Vagina (tissue), 2 donors: ENCODE measurements at regions not wholly inside any gene's neighbourhood (a gene's known extent, or its start where the extent isn't known, plus 50 kb on each side); places are given as distances from the start of the nearest gene placed in this dataset.
"Not testable (repeated sequence)": the region's sequence is repeated elsewhere in the genome, so short reads cannot be mapped to it uniquely, and the experiment has no call there.

Experiments
- DNase-seq, 2 donors: peaks; one replicate each; pipeline ENCODE4 v3.0.0-alpha.2; 2017; ENCODE audit errors: extremely low spot score in 2 of 2
- H3K27ac ChIP-seq: fragments of 200-600 bp; sonication (generic); one replicate; pipeline ENCODE4 v1.5.1; 2019
- H3K27me3 ChIP-seq: fragments of 200-600 bp; sonication (generic); one replicate; pipeline ENCODE4 v1.5.1; 2019
- H3K36me3 ChIP-seq, 2 donors: fragments of 200-600 bp; sonication (generic); one replicate each; pipeline ENCODE4 v1.5.1; 2017 to 2019
- H3K4me1 ChIP-seq: fragments of 200-600 bp; sonication (generic); one replicate; pipeline ENCODE4 v1.5.1; 2019
- H3K4me3 ChIP-seq, 2 donors: fragments of 200-600 bp; sonication (generic); 1 replicate in 1 of 2; 2 replicates in 1 of 2; pipeline ENCODE4 v1.5.1; 2016 to 2019
- H3K9me3 ChIP-seq: fragments of 200-600 bp; sonication (generic); one replicate; pipeline ENCODE4 v1.5.1; 2019
- CTCF ChIP-seq, 3 experiments: fragments of 450-650 bp in 2 of 3; fragments of 200-600 bp in 1 of 3; sonication (generic) in 1 of 3; IDR thresholded peaks; one replicate each; pipeline ENCODE4 v1.5.1; 2017 to 2019; ENCODE audit warnings: antibody characterized with exemption in 3 of 3, mild to moderate bottlenecking in 2 of 3, moderate library complexity in 2 of 3
- POLR2A ChIP-seq, 2 donors: fragments of 450-650 bp; IDR thresholded peaks; one replicate each; pipeline ENCODE4 v1.6.1; 2017; ENCODE audit warnings: antibody characterized with exemption in 2 of 2, mild to moderate bottlenecking in 2 of 2, moderate library complexity in 2 of 2
- POLR2AphosphoS5 ChIP-seq, 2 donors: sonication (generic); formaldehyde crosslinking; IDR thresholded peaks; one replicate each; pipeline ENCODE4 v1.9.0; 2017; ENCODE audit warnings: antibody characterized with exemption in 2 of 2, mild to moderate bottlenecking in 2 of 2, low read depth in 1 of 2; ENCODE audit not compliant: insufficient read depth in 1 of 2
- intact Hi-C: fragments of 100-400 bp; cut with DNase I; formaldehyde crosslinking; loops from one replicate; pipeline ENCODE4 v1.15.1; 2023

GRCh38 chr6:112939563-112939962 lies 592.4 kb downstream of the RFPL4B start:
- H3K27ac ChIP-seq: no peak overlapping the region
- no peaks in the 10 kb centered on the region for H3K9me3 ChIP-seq
- TF ChIP-seq CTCF (IDR thresholded peaks at IDR 0.05): no peak
- no peak for TF ChIP-seq POLR2A (IDR thresholded peaks at IDR 0.05)
- TF ChIP-seq POLR2AphosphoS5 (IDR thresholded peaks at IDR 0.05; ENCODE audit: insufficient read depth in 1 of 2, low read depth in 1 of 2): no peak
- DNase-seq: no peak
- H3K4me3 ChIP-seq: no peak overlapping the region
- intact Hi-C loops: no loop called here
- H3K36me3 ChIP-seq: no peaks in the 10 kb centered on the region
- no peaks in the 10 kb centered on the region for H3K27me3 ChIP-seq
- no peaks in the 10 kb centered on the region for H3K4me1 ChIP-seq

- no peak overlapping the region for H3K4me3 ChIP-seq
- no peaks in the 10 kb centered on the region for H3K9me3 ChIP-seq
- no peak for DNase-seq
- H3K4me1 ChIP-seq: no peaks in the 10 kb centered on the region
- intact Hi-C loops: no loop called here
- TF ChIP-seq POLR2AphosphoS5 (IDR thresholded peaks at IDR 0.05; ENCODE audit: insufficient read depth in 1 of 2, low read depth in 1 of 2): no peak
- TF ChIP-seq POLR2A (IDR thresholded peaks at IDR 0.05): no peak
- TF ChIP-seq CTCF (IDR thresholded peaks at IDR 0.05): no peak
- H3K27me3 ChIP-seq: no peaks in the 10 kb centered on the region
- no peak overlapping the region for H3K27ac ChIP-seq
- no peaks in the 10 kb centered on the region for H3K36me3 ChIP-seq
These were observed 594.5 kb downstream of the RFPL4B start for GRCh38 chr6:112941613-112942012.

GRCh38 chr6:112946051-112946450 lies 598.9 kb downstream of the RFPL4B start:
- no peak for TF ChIP-seq POLR2AphosphoS5 (IDR thresholded peaks at IDR 0.05; ENCODE audit: insufficient read depth in 1 of 2, low read depth in 1 of 2)
- TF ChIP-seq CTCF (IDR thresholded peaks at IDR 0.05): no peak
- no peak for TF ChIP-seq POLR2A (IDR thresholded peaks at IDR 0.05)
- DNase-seq: no peak
- no peaks in the 10 kb centered on the region for H3K36me3 ChIP-seq
- H3K4me3 ChIP-seq: no peak overlapping the region
- no peaks in the 10 kb centered on the region for H3K4me1 ChIP-seq
- intact Hi-C loops: no loop called here
- no peak overlapping the region for H3K27ac ChIP-seq
- no peaks in the 10 kb centered on the region for H3K27me3 ChIP-seq
- no peaks in the 10 kb centered on the region for H3K9me3 ChIP-seq

GRCh38 chr6:112947507-112947906 lies 600.4 kb downstream of the RFPL4B start:
- intact Hi-C loops: no loop called here
- no peak for DNase-seq
- Histone ChIP-seq H3K4me3 (no peak overlapping the region), H3K4me1 (no peaks in the 10 kb centered on the region), H3K9me3 (no peaks in the 10 kb centered on the region), H3K36me3 (no peaks in the 10 kb centered on the region), H3K27me3 (no peaks in the 10 kb centered on the region), H3K27ac (no peak overlapping the region)
- TF ChIP-seq POLR2AphosphoS5 (IDR thresholded peaks at IDR 0.05; ENCODE audit: insufficient read depth in 1 of 2, low read depth in 1 of 2) (no peak), CTCF (IDR thresholded peaks at IDR 0.05) (no peak), POLR2A (IDR thresholded peaks at IDR 0.05) (no peak)

- no peak overlapping the region for H3K27ac ChIP-seq
- H3K27me3 ChIP-seq: no peaks in the 10 kb centered on the region
- no peaks in the 10 kb centered on the region for H3K9me3 ChIP-seq
- TF ChIP-seq CTCF (IDR thresholded peaks at IDR 0.05) (no peak), POLR2AphosphoS5 (IDR thresholded peaks at IDR 0.05; ENCODE audit: insufficient read depth in 1 of 2, low read depth in 1 of 2) (no peak), POLR2A (IDR thresholded peaks at IDR 0.05) (no peak)
- no peak overlapping the region for H3K4me3 ChIP-seq
- intact Hi-C loops: no loop called here
- peaks cover 2% of the 10 kb centered on the region for H3K4me1 ChIP-seq
- no peak for DNase-seq
- no peaks in the 10 kb centered on the region for H3K36me3 ChIP-seq
These were observed 604.7 kb downstream of the RFPL4B start for GRCh38 chr6:112951829-112952228.

GRCh38 chr6:112955743-112956142 lies 608.6 kb downstream of the RFPL4B start:
- H3K27ac ChIP-seq, DNase-seq, H3K4me3 ChIP-seq, H3K36me3 ChIP-seq, intact Hi-C loops, H3K4me1 ChIP-seq, H3K9me3 ChIP-seq, H3K27me3 ChIP-seq: not testable (repeated sequence)
